GM19238 (cell line): ENCODE measurements at regions not wholly inside any gene's neighbourhood (a gene's known extent, or its start where the extent isn't known, plus 50 kb on each side); places are given as distances from the start of the nearest gene placed in this dataset.
"Not testable (repeated sequence)": the region's sequence is repeated elsewhere in the genome, so short reads cannot be mapped to it uniquely, and the experiment has no call there.

Experiments
- DNase-seq: peaks from one replicate; pipeline ENCODE4 v3.0.0; 2011; ENCODE audit warnings: low spot score; ENCODE audit not compliant: insufficient read length

DNA sequence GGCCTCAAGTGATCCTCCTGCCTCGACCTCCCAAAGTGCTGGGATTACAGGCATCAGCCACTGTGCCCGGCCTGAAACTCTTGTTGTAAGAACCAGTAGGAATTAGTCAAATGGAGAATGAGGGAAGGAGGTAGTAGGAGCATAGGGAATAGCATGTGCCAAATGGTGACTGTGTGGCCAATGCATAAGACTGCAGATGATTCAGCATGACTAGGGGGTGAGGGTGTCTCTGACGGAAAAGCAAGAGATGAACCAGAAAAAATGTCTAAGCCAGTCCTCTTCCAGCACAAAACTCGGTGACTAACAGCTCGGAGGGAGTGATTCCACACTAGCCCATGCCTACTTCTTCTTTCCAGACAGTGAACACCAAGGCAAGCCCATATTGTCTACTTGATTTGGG, 58.2 kb upstream of the DUSP21 start:
- DNase-seq = no peak

DNA sequence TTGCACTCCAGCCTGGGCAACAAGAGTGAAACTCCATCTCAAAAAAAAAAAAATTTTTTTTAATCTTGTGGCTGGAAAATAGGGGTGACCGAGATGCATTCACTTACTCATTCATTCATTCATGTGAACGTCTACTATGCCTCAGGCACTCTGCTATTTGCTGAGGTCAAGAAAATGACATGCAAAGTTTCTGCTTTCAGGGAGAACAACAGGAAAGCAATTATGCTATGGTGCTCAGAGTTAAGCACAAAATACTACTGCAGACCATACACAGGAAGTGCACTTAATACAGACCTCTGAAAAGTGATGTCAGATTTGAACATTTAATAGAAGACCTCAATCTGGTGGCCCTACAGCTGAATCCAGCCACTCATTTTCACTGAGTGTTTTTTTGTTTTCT, 59.6 kb upstream of the DUSP21 start:
- no peak for DNase-seq

DNA sequence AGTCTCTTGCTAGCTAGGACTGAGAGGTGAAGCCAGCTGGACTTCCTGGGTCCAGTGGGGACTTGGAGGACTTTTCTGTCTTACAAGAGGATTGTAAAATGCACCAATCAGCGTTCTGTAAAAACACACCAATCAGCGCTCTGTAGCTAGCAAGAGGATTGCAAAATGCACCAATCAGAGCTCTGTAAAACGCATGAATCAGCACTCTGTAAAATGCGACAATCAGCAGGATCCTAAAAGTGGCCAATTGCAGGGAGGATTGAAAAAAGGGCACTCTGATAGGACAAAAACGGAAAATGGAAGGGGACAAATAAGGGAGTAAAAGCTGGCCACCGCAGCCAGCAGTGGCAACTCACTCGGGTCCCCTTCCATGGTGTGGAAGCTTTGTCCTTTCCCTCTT, 65.6 kb upstream of the DUSP21 start:
- DNase-seq = no peak

DNA sequence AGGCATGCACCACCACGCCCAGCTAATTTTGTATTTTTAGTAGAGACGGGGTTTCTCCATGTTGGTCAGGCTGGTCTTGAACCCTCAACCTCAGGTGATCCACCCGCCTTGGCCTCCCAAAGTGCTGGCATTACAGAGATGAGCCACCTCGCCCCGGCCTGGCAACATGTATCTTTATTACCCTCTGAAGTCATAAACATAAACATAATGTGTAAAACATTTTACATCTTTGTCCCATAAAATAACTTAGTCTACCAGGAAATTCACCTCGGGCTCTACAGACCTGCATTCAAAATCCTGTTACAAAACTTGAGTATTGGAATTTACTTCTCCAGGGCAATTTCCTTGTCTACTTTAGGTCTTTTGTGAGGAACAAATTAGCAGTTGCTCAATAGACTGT, 68.1 kb upstream of the DUSP21 start:
- DNase-seq = no peak

DNA sequence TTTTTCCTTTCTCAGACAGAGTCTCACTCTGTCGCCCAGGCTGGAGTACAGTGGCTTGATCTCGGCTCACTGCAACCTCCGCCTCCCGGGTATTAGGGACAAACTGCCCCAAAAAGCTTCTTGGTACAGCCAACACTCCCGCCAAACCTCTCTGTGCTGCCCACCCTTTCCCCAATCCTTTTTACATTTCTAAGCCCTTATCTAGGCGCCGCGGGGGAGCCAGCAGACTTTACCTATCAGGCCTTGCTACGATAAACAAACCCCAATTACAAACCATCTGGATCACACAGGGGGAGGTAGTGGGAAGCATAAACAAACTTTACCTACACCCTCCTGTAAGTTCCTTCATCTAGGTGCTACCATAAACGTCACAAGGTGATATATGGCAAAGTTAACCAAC, 69.8 kb upstream of the DUSP21 start:
- DNase-seq = not testable (repeated sequence)

DNA sequence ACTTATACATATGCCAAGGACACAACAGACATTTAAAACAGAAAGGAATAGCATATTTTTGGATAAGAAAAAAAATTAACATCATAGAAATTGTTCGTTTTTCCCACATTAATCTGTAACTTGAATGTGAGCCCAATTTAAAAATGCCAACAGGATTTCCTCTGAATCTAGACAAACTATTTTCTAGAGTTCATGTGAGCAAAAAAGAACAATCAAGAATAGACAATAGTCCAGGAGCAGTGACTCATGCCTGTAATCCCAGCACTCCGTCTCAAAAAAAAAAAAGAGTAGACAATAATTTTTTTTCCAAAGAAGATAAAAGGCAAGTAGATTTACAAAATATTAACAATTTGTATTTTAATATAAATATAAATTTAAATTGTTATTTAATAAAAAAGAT, 73.7 kb upstream of the DUSP21 start:
- DNase-seq = no peak

DNA sequence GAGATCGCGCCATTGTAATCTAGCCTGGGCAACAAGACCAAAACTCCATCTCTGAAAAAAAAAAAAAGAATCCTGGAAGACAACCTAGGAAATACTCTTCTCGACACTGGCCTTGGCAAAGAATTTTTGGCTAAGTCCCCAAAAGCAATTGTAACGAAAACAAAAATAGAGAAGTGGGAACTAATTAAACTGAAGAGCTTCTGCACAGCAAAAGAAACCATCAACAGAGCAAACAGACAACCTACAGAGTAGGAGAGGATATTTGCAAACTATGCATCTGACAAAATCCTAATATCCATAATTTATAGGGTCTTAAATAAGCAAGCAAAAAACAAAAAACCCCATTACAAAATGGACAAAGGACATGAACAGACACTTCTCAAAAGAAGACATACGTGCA, 76.5 kb upstream of the DUSP21 start:
- DNase-seq = no peak

DNA sequence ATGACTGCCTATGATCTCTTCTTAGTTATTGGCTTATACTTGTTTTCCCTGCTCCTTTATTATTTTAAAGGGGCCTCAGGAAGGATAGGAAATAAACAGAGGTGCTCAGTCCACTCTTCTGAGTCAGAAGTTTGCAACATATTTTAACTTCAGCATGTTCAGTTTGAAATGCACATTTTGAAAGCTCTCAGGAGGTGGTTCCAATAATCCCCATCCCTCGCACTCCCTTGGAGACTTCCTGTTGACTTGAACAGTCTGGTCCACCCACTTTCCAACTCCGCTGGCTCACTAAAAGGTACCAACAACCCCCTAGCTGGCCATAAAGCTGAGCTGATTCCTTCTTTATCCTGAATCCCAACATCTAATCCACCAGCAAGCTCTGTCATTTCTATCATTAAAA, 78.3 kb upstream of the DUSP21 start:
- no peak for DNase-seq

DNA sequence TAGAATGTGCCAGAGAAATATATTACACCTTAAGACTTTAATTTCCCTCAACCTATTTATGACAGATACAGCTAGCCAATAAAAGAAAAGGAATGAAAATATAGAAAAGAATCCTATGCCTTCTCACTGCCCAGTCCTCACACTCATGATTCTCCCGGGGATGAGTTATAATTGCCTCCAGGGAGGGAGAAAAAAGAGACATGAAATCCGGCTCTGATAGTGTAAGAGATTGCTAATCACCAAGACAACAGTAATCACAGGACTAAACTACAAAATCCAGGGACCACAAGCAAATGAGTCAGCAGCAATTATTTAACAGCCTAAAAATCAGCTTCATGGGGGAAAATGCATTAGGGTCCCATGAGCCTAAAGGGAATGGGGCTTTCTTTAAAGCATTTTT, 95.9 kb upstream of the DUSP21 start:
- DNase-seq = no peak

DNA sequence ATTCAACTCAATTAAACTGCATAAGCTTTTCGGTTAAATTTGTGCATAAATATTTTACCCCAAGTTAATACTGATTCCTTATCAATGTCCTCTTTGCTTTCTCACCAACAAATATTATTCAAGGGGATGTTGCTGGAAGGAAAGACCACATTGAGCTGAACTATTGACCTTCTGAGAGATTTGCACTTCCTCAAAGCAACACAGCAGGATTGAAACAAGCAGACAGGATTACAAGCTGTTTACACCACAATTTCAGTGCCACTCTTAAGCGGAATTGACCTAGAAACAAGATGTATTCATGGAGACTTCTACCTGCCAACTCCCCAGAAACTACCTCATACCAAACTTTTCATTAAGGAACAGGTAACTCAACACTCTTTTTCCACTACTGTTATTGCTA, 96.5 kb upstream of the DUSP21 start:
- DNase-seq = no peak

DNA sequence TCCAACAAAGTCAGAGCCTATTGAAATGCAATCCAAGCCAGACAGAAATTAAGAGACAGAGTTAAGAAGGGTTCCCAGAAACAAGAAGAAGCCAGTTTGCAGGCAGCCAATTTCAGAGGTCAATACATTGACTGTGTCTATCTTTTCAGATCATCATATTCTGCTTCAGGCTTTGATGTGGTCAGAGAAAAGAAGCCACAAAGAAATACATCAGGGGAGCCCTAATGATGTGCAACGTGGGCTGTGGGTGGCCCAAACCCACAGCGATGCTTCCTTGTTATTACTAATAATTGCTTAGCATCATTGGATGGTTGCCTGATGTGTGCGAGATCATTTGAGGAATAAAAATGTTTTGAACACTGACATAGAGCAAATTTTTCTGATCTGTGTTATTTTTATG, 99.0 kb upstream of the DUSP21 start:
- no peak for DNase-seq

DNA sequence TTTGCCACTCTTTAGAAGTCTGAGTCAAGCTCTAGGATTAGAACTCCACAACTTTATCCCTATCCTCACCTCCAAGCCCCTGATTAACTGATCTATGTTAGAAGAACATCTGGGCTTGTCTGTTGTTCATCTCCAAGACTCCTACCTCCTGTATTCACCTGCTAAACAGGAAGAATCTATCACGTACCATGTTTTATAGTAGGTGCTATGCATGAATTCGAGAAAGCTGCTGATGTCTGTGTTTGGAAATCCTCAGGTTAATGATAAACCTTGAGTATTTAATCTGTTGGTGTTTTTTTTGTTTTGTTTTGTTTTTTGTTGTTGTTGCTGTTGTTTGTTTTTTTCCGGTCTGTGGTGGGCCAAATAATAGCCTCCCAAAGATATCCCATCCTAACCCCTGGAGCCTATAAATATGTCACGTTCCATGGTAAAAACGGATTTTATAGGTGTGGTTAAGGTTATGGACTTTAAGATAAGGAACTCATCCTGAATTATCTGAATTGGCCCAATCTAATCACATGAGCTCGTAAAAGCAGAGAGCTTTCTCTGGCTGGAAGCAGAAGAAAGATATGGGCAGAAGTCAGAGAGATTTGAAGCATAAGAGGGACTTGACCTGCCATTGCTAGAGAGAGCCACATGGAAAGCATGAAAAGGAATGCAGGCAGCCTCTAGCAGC, 101.2 kb upstream of the DUSP21 start:
- DNase-seq = no peak

DNA sequence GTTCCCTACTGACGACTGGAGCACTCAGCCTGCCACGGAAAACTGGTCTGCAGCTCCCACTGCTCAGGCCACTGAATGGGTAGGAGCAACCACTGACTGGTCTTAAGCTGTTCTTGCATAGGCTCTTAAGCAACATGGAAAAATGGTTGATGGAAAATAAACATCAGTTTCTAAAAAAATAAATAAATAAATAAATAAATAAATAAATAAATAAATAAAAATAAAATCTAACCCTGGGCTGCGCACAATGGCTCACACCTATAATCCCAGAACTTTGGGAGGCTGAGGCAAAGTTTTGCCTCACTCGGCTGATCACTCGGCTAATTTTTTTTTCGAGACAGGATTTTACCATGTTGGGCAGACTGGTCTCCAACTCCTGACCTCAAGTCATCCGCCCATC, 102.0 kb upstream of the DUSP21 start:
- not testable (repeated sequence) for DNase-seq

DNA sequence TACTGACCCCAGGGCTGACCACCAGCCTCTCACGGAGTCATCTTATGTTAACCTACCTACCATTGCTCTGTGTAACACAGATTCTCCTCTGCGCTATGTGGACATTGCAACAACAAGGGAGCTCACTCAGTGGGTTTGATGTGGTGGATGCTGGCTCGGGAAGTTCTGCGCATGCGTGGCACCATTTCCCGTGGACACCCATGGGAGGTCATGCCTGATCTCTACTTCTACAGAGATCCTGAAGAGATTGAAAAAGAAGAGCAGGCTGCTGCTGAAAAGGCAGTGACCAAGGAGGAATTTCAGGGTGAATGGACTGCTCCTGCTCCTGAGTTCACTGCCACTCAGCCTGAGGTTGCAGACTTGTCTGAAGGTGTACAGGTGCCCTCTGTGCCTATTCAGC, 102.4 kb upstream of the DUSP21 start:
- not testable (repeated sequence) for DNase-seq

DNA sequence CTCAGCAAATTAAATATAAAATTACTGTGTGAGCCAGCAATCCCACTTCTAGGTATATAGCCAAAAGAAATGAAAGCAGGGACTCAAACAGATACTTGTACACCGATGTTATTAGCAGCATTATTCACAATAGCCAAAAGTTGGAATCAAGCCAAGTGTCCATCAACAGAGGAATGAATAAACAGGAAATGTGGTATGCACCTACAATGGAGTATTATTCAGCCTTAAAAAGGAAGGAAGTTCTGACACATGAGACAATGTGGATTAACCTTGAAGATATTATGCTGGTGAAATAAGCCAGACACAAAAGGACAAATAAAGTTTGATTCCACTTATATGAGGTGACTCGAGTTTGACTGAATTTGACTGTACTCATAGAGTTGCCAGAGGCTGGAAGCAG, 108.3 kb upstream of the DUSP21 start:
- no peak for DNase-seq

DNA sequence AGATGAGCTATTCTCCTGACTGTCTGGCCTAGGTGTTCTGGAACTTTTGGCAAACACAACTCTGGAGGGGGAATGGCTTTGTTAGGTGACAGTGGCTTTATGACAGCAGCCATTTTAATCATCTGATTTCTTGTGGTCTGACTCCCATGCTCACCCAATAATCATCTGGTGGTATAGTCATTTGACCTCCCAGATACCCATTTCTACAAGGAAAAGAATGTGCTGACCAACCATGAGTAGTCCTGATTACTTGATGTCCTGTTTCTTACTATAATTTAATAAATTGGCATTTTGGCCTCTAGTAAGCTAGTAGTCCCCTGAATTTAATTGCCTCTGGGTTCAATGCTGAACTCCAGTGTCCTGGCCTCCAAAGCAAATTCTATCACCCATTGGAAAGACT, 109.9 kb upstream of the DUSP21 start:
- DNase-seq = no peak

DNA sequence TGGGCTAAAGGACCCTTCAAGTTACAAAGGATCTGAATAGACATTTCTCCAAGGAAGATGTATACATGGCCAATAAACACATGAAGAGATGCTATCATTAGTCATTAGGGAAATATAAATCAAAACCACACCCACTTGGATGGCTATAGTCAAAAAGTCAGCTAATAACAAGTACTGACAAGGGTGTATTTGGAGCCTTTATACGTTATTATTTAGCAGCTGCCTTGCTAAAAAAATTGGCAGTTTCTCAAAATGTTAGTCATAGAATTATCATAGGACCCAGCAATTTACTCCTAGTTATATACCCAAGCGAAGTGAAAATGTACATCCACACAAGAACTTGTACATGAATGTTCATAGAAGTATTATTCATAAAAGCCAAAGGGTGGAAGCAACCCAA, 112.7 kb upstream of the DUSP21 start:
- DNase-seq = no peak

DNA sequence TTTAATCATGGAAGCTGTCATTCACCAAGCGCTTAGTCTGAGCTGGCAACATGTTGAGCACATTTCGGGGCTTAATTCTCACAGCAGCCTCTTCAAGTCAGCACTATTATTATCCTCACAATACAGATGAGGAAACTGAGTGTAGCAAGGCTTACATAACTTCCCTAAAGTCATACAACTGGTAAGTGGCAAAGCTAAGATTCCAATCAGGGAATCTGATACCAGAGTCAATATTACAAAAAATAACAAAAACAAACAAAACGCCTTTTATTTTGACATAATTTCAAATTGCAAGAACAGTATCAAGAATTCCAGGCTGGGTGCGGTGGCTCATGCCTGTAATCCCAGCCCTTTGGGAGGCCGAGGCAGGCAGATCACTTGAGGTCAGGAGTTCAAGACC, 120.4 kb upstream of the DUSP21 start:
- DNase-seq = no peak

DNA sequence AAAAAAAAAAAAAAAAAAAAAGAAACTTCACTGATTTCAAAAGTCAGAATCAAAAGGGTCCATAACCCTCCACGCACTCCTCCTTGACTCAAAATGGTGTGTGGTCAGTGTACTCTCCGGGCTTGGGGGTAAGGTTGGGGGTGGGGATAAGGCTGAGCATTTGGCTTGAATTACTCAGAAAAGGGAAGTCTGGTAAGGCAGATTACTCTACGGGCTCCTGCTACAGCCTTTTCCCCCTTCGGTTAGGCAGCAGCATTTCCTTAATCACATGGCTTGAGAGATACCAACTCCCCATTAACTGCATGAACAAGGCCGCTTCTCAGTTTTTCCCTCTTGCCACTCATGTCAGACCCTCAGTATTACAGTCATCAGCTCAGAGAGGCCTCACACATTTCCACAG, 135.4 kb upstream of the DUSP21 start:
- DNase-seq = no peak

DNA sequence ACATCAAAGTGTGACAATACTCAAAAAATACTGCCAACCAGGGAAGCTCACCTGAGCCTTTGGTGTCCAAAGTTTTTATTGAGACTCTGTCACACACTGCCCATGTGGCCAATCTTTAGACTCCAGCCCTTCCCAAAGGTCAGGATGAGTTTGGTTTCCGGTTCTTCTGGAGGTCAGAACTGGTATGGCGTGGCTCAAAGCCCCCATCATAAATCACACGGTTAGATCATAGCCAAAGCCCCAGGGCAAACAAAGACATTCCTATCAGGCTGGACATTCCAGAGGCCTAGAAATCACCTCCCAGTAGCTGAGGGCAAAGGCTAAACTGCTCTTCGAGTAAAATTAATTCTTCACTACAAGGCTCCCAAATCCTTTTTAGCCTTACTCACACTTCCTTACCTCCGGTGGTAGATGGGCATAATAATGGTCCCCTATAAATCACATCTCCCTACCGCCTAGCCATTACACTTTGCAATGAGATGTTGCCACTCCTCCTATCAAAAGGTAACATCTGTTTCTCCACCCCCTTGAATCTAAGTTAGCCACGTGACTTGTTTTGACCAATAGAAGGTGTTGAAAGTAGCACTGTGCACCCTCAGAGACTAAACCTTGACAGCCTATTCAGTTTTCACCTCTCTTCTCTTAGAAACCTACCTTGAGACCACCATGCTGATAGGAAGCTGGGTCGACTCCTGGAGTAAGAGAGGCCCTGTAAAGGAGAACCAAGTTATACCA, 137.8 kb upstream of the DUSP21 start:
- DNase-seq = no peak

DNA sequence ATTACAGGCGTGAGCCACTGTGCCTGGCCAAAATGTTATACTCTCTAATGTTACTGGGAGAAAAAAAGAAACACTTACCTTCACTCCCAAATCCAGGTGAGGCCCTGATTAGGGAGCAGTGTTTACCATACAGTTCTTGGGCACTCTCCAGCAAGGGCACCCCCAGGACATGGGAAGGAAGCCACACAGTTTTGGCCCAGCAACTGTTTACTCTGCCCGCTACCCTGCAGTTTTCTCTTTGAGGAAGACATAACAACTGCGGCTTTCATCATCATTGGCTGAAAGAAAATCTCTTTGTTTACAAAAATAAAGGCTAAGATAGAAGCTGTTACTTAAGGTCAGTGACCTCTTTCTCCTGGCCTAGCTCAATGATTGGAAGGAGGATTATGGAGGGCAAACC, 145.5 kb upstream of the DUSP21 start:
- DNase-seq = no peak

DNA sequence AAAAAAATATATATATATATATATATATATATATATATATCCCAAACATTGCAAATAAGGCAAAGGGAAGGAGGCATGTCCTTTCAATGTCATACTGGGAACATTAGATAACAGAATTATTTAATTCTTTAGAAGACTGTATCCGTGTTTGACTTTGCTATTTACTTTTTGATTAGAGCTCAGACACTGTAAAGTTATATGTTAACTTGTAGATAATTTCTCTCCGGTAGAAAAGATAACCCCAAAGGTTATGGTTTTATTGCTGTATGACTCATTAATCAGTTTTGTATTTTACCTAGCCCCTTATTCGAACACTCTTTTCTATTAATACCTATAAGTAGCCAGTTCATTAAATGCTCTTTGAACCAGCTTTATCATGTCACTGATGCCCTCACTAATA, 150.6 kb upstream of the DUSP21 start:
- no peak for DNase-seq

DNA sequence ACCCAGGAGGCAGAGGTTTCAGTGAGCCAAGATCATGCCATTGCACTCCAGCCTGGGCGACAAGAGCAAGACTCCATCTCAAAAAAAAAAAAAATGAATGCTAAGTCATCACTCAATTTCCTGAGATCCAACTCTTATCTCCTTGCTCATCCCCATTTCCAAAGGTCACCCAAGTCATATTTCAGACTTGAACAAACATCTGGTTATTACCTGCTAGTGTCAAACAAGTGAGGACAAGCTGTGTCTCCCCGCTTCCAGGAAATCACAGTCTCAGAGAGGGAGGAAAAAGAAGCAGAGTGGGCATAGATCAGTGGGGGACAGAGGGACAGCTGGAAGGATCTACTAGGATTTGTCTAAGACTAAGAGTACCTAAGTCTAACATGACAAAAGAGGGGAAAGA, 147.5 kb upstream of the FUNDC1 start:
- no peak for DNase-seq
